SK-N-SH (cell line): ENCODE measurements at regions not wholly inside any gene's neighbourhood (a gene's known extent, or its start where the extent isn't known, plus 50 kb on each side); places are given as distances from the start of the nearest gene placed in this dataset.
"Not testable (repeated sequence)": the region's sequence is repeated elsewhere in the genome, so short reads cannot be mapped to it uniquely, and the experiment has no call there.

ENCODE experiments used
- CTCF ChIA-PET: fragments of 300-600, 350-600 bp; formaldehyde crosslinking; extraction: SDS; loops from one replicate; lab custom pipeline; 2021; lab: Yijun Ruan, JAX
- POLR2A ChIA-PET: fragments of 350-600 bp; sonication (Branson Sonifier 250); formaldehyde crosslinking; extraction: SDS; loops from one replicate; lab custom pipeline; 2020; ENCODE audit warnings: antibody characterized with exemption, inconsistent platforms; lab: Yijun Ruan, JAX
- DNase-seq: peaks from one replicate; pipeline ENCODE4 v3.0.0; 2012
- H2AFZ ChIP-seq: fragments of 200-600 bp; sonication (generic); 2 replicates; pipeline ENCODE4 v1.8.1; 2016; ENCODE audit warnings: antibody characterized with exemption, mild to moderate bottlenecking, low read depth
- H3F3A ChIP-seq: fragments of 200-600 bp; sonication (generic); replicated peaks from 2 replicates; pipeline ENCODE3; 2016; ENCODE audit warnings: antibody characterized with exemption, mild to moderate bottlenecking; ENCODE audit not compliant: insufficient read depth
- H3K27ac ChIP-seq, 2 experiments: fragments of 200-500 bp in 1 of 2; fragments of 200-600 bp in 1 of 2; sonication (Bioruptor generic) in 1 of 2; sonication (generic), shearing (Covaris generic) in 1 of 2; 2 replicates each; pipeline versions ENCODE4 v1.5.1 to v1.6.1; 2014 to 2016; ENCODE audit warnings: low read depth in 2 of 2, inconsistent platforms in 1 of 2, low read length in 1 of 2, mild to moderate bottlenecking in 1 of 2, mixed read lengths in 1 of 2
- H3K27me3 ChIP-seq: fragments of 200-600 bp; sonication (generic), shearing (Covaris generic); 2 replicates; pipeline ENCODE4 v1.6.1; 2016; ENCODE audit warnings: mixed run types; ENCODE audit not compliant: insufficient read depth
- H3K36me3 ChIP-seq, 2 experiments: fragments of 200-500 bp in 1 of 2; fragments of 200-600 bp in 1 of 2; sonication (Bioruptor generic) in 1 of 2; sonication (generic) in 1 of 2; replicated peaks in 1 of 2; 2 replicates each; pipeline versions ENCODE3 to v1.5.1; 2014 to 2016; ENCODE audit warnings: low read length in 1 of 2, mild to moderate bottlenecking in 1 of 2; ENCODE audit not compliant: insufficient read depth in 2 of 2, control insufficient read depth in 1 of 2
- H3K4me1 ChIP-seq, 2 experiments: fragments of 200-500 bp in 1 of 2; fragments of 200-600 bp in 1 of 2; sonication (Bioruptor generic) in 1 of 2; sonication (generic), shearing (Covaris generic) in 1 of 2; 2 replicates each; pipeline versions ENCODE4 v1.5.1 to v1.6.1; 2014 to 2016; ENCODE audit warnings: low read depth in 1 of 2, low read length in 1 of 2, mixed run types in 1 of 2; ENCODE audit not compliant: insufficient read depth in 2 of 2, control insufficient read depth in 1 of 2
- H3K4me2 ChIP-seq: fragments of 200-600 bp; sonication (generic), shearing (Covaris generic); 2 replicates; pipeline ENCODE4 v1.6.1; 2017; ENCODE audit warnings: mixed run types
- H3K4me3 ChIP-seq, 2 experiments: fragments of 200-500 bp in 1 of 2; fragments of 200-600 bp in 1 of 2; sonication (Bioruptor generic) in 1 of 2; sonication (generic), shearing (Covaris generic) in 1 of 2; 2 replicates each; pipeline versions ENCODE4 v1.5.1 to v1.8.1; 2014 to 2016; ENCODE audit warnings: low read depth in 2 of 2, inconsistent platforms in 1 of 2, low read length in 1 of 2, mild to moderate bottlenecking in 1 of 2, mixed read lengths in 1 of 2, moderate library complexity in 1 of 2
- H3K79me2 ChIP-seq: fragments of 200-600 bp; sonication (generic); 2 replicates; pipeline ENCODE4 v1.8.1; 2017; ENCODE audit warnings: mild to moderate bottlenecking; ENCODE audit not compliant: insufficient read depth
- H3K9ac ChIP-seq: fragments of 200-600 bp; sonication (generic); 2 replicates; pipeline ENCODE4 v1.6.1; 2017; ENCODE audit warnings: mixed run types
- H3K9me2 ChIP-seq: fragments of 200-600 bp; sonication (generic); 2 replicates; pipeline ENCODE4 v1.6.1; 2017; ENCODE audit warnings: mixed run types
- H3K9me3 ChIP-seq: fragments of 200-600 bp; sonication (generic); 2 replicates; pipeline ENCODE4 v1.6.1; 2017; ENCODE audit warnings: mixed run types, mild to moderate bottlenecking, moderate library complexity
- H4K20me1 ChIP-seq: fragments of 200-600 bp; sonication (generic); 2 replicates; pipeline ENCODE4 v1.6.1; 2017; ENCODE audit warnings: mild to moderate bottlenecking, mixed run types; ENCODE audit not compliant: insufficient read depth
- CHD2 ChIP-seq: fragments of 150-350 bp; IDR thresholded peaks from 2 replicates; pipeline ENCODE4 v1.6.1; 2018; ENCODE audit warnings: low read length; ENCODE audit not compliant: partially characterized antibody
- ELF1 ChIP-seq: IDR thresholded peaks from 2 replicates; pipeline ENCODE4 v1.4.0; 2012
- EP300 ChIP-seq, 2 experiments: IDR thresholded peaks; 2 replicates each; pipeline versions ENCODE4 v1.4.0 to v1.6.1; 2012; ENCODE audit warnings: borderline replicate concordance in 1 of 2, low read depth in 1 of 2, low read length in 1 of 2
- EZH2phosphoT487 ChIP-seq: fragments of 200-600 bp; sonication (generic); IDR thresholded peaks from 2 replicates; pipeline ENCODE4 v1.6.1; 2017; ENCODE audit warnings: low read depth, mixed run types, mild to moderate bottlenecking, antibody characterized with exemption, moderate library complexity, borderline replicate concordance
- FOSL2 ChIP-seq: IDR thresholded peaks from 2 replicates; pipeline ENCODE4 v1.4.0; 2012; ENCODE audit warnings: low read depth, mild to moderate bottlenecking, moderate library complexity, borderline replicate concordance
- FOXJ3 ChIP-seq: sonication (generic); formaldehyde crosslinking; IDR thresholded peaks from 2 replicates; pipeline ENCODE4 v1.5.1; 2020; ENCODE audit warnings: mild to moderate bottlenecking, missing genetic modification reagents
- GABPA ChIP-seq: IDR thresholded peaks from 2 replicates; pipeline ENCODE4 v1.4.0; 2012; ENCODE audit warnings: low read depth, mild to moderate bottlenecking
- GATA2 ChIP-seq: sonication (generic); formaldehyde crosslinking; IDR thresholded peaks from 2 replicates; pipeline ENCODE4 v1.5.0; 2020; ENCODE audit warnings: mild to moderate bottlenecking, missing genetic modification reagents
- JUND ChIP-seq: IDR thresholded peaks from 2 replicates; pipeline ENCODE4 v1.4.0; 2012
- NRF1 ChIP-seq: IDR thresholded peaks from 2 replicates; pipeline ENCODE4 v1.6.1; 2012; ENCODE audit warnings: low read depth, mild to moderate bottlenecking, low read length
- POLR2AphosphoS5 ChIP-seq: IDR thresholded peaks from 2 replicates; pipeline ENCODE4 v1.6.1; 2012; ENCODE audit warnings: low read depth, low read length
- RCOR1 ChIP-seq: fragments of 150-350 bp; IDR thresholded peaks from 2 replicates; pipeline ENCODE4 v1.6.1; 2017; ENCODE audit warnings: antibody characterized with exemption, low read length
- RXRA ChIP-seq: IDR thresholded peaks from 2 replicates; pipeline ENCODE4 v1.4.0; 2012; ENCODE audit warnings: low read depth, mild to moderate bottlenecking, borderline replicate concordance
- TEAD4 ChIP-seq: IDR thresholded peaks from 2 replicates; pipeline ENCODE4 v1.4.0; 2012; ENCODE audit warnings: mild to moderate bottlenecking, borderline replicate concordance; ENCODE audit not compliant: insufficient read depth
- YY1 ChIP-seq: IDR thresholded peaks from 2 replicates; pipeline ENCODE4 v1.4.0; 2012; ENCODE audit warnings: low read depth, mild to moderate bottlenecking
- WGBS: methylation state at CpG from one replicate; pipeline ENCODE4 v1.1.6; 2017; ENCODE audit warnings: low lambda C conversion rate; 5-methylcytosine and 5-hydroxymethylcytosine counted together
- TF ChIP-seq, protein P1 (sequence below): fragments of 150-350 bp; IDR thresholded peaks from 2 replicates; pipeline ENCODE4 v1.6.1; 2016; ENCODE audit warnings: mild to moderate bottlenecking, low read depth, low read length
- TF ChIP-seq, protein P2 (sequence below): fragments of 200-600 bp; sonication (generic); IDR thresholded peaks from 2 replicates; pipeline ENCODE4 v1.6.1; 2017; ENCODE audit warnings: antibody characterized with exemption, mild to moderate bottlenecking, moderate library complexity
- TF ChIP-seq, protein P3 (sequence below): IDR thresholded peaks from 2 replicates; pipeline ENCODE4; 2012
- TF ChIP-seq, protein P4 (sequence below): IDR thresholded peaks from 2 replicates; pipeline ENCODE4 v1.4.0; 2012; ENCODE audit warnings: low read depth, borderline replicate concordance

DNA sequence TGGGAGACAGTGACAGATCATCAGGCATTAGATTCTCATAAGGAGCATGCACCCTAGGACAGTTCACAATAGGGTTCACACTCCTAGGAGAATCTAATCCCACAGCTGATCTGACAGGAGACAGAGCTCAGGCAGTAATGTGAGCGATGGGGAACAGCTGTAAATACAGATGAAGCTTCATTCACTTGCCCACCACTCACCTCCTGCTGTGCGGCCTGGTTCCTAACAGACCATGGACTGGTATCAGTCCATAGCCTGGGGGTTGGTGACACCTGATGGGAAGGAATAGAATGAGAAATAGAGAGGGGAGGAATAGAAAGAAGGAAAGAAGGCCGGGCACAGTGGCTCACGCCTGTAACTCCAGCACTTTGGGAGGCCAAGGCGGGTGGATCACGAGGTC lies 336.8 kb upstream of the SASH1 start:
- ChIA-PET CTCF (no interaction called here), POLR2A (no interaction called here)
- Histone ChIP-seq H3K9me3 (no peaks in the 10 kb centered on the region), H3F3A (no peaks in the 10 kb centered on the region), H3K9me2 (no peaks in the 10 kb centered on the region), H3K4me1 (no peaks in the 10 kb centered on the region), H3K79me2 (no peaks in the 10 kb centered on the region), H3K27ac (no peak overlapping the region), H3K27me3 (no peaks in the 10 kb centered on the region), H2AFZ (no peak overlapping the region), H3K4me3 (no peak overlapping the region), H3K36me3 (no peaks in the 10 kb centered on the region), H4K20me1 (no peaks in the 10 kb centered on the region), H3K4me2 (no peak overlapping the region), H3K9ac (no peak overlapping the region)
- no peak for TF ChIP-seq FOXJ3 (CRISPR knock-in tag)
- TF ChIP-seq, protein P1, sequence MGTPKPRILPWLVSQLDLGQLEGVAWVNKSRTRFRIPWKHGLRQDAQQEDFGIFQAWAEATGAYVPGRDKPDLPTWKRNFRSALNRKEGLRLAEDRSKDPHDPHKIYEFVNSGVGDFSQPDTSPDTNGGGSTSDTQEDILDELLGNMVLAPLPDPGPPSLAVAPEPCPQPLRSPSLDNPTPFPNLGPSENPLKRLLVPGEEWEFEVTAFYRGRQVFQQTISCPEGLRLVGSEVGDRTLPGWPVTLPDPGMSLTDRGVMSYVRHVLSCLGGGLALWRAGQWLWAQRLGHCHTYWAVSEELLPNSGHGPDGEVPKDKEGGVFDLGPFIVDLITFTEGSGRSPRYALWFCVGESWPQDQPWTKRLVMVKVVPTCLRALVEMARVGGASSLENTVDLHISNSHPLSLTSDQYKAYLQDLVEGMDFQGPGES = no peak
- 5% methylated on average over 6 of the region's 6 CpGs for WGBS
- DNase-seq = no peak

DNA sequence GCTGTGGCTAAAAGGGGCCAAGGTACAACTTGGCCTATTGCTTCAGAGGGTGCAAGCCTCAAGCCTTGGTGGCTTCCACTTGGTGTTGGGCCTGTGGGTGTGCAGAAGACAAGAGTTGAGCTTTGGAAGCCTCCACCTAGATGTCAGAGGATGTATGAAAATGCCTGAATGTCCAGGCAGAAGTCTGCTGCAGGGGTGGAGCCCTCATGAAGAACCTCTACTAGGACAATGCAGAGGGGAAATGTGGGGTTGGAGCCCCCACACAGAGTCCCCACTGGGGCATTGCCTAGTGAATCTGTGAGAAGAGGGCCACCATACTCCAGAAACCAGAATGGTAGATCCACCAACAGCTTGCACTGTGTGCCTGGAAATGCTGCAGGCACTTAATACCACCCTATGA lies 332.1 kb upstream of the SASH1 start:
- H3K4me2 ChIP-seq, H3F3A ChIP-seq, H3K79me2 ChIP-seq, H3K36me3 ChIP-seq, H3K9me3 ChIP-seq, H3K27me3 ChIP-seq, H3K9me2 ChIP-seq, H3K4me3 ChIP-seq, H3K9ac ChIP-seq, POLR2A ChIA-PET, H2AFZ ChIP-seq, CTCF ChIA-PET, H4K20me1 ChIP-seq, H3K4me1 ChIP-seq, DNase-seq, H3K27ac ChIP-seq: not testable (repeated sequence)

DNA sequence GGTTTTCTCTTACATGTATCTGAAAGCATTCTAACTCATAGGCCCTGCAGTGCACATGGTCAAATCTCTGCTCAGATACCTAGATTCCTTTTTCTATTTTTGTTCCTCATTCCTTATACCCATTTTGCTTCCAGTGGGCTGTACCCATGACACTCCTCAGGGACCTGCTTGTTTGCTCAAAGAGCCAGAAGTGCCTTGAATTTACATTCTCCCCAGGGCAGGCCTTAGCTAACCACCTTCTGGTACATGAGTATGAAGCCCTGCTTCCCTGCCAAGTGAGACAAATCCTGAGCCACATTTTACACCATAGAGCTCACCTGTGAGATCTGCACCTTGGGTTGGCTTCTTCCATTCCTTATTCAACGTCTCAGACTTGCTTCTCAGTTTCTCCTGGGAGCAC lies 326.6 kb upstream of the SASH1 start:
- H3K27me3 ChIP-seq = no peaks in the 10 kb centered on the region
- no peaks in the 10 kb centered on the region for H4K20me1 ChIP-seq
- no peak overlapping the region for H2AFZ ChIP-seq
- H3F3A ChIP-seq = no peaks in the 10 kb centered on the region
- ChIA-PET POLR2A (no interaction called here), CTCF (no interaction called here)
- no peak overlapping the region for H3K4me2 ChIP-seq
- 8% methylated on average over 1 of the region's 1 CpG for WGBS
- no peak overlapping the region for H3K27ac ChIP-seq
- no peak overlapping the region for H3K9ac ChIP-seq
- no peaks in the 10 kb centered on the region for H3K36me3 ChIP-seq
- no peaks in the 10 kb centered on the region for H3K4me1 ChIP-seq
- H3K79me2 ChIP-seq = no peaks in the 10 kb centered on the region
- TF ChIP-seq EZH2phosphoT487 (no peak), POLR2AphosphoS5 (no peak), FOSL2 (no peak), EP300 (IDR thresholded peaks at IDR 0.05; ENCODE audit: borderline replicate concordance in 1 of 2, low read depth in 1 of 2, low read length in 1 of 2) (no peak), CHD2 (no peak), GATA2 (CRISPR knock-in tag) (no peak), JUND (no peak), GABPA (no peak), NRF1 (no peak), RCOR1 (no peak), YY1 (no peak), RXRA (no peak), ELF1 (no peak), TEAD4 (no peak)
- TF ChIP-seq, protein P2, sequence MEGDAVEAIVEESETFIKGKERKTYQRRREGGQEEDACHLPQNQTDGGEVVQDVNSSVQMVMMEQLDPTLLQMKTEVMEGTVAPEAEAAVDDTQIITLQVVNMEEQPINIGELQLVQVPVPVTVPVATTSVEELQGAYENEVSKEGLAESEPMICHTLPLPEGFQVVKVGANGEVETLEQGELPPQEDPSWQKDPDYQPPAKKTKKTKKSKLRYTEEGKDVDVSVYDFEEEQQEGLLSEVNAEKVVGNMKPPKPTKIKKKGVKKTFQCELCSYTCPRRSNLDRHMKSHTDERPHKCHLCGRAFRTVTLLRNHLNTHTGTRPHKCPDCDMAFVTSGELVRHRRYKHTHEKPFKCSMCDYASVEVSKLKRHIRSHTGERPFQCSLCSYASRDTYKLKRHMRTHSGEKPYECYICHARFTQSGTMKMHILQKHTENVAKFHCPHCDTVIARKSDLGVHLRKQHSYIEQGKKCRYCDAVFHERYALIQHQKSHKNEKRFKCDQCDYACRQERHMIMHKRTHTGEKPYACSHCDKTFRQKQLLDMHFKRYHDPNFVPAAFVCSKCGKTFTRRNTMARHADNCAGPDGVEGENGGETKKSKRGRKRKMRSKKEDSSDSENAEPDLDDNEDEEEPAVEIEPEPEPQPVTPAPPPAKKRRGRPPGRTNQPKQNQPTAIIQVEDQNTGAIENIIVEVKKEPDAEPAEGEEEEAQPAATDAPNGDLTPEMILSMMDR = no peak
- TF ChIP-seq, protein P3, sequence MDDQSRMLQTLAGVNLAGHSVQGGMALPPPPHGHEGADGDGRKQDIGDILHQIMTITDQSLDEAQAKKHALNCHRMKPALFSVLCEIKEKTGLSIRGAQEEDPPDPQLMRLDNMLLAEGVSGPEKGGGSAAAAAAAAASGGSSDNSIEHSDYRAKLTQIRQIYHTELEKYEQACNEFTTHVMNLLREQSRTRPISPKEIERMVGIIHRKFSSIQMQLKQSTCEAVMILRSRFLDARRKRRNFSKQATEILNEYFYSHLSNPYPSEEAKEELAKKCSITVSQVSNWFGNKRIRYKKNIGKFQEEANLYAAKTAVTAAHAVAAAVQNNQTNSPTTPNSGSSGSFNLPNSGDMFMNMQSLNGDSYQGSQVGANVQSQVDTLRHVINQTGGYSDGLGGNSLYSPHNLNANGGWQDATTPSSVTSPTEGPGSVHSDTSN = no peak
- TF ChIP-seq, protein P4, sequence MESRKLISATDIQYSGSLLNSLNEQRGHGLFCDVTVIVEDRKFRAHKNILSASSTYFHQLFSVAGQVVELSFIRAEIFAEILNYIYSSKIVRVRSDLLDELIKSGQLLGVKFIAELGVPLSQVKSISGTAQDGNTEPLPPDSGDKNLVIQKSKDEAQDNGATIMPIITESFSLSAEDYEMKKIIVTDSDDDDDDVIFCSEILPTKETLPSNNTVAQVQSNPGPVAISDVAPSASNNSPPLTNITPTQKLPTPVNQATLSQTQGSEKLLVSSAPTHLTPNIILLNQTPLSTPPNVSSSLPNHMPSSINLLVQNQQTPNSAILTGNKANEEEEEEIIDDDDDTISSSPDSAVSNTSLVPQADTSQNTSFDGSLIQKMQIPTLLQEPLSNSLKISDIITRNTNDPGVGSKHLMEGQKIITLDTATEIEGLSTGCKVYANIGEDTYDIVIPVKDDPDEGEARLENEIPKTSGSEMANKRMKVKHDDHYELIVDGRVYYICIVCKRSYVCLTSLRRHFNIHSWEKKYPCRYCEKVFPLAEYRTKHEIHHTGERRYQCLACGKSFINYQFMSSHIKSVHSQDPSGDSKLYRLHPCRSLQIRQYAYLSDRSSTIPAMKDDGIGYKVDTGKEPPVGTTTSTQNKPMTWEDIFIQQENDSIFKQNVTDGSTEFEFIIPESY = no peak
- no peaks in the 10 kb centered on the region for H3K9me3 ChIP-seq
- H3K9me2 ChIP-seq = no peaks in the 10 kb centered on the region
- no peak overlapping the region for H3K4me3 ChIP-seq
- DNase-seq = no peak
